Fibroblast of lung (primary cell): ENCODE measurements at regions not wholly inside any gene's neighbourhood (a gene's known extent, or its start where the extent isn't known, plus 50 kb on each side); places are given as distances from the start of the nearest gene placed in this dataset.

Experiments used
- DNase-seq, 2 donors: peaks; one replicate each; pipeline versions ENCODE4 v3.0.0 to v3.0.0-alpha.2; 2010; ENCODE audit warnings: low read depth in 2 of 2
- H2AFZ ChIP-seq: 2 replicates; pipeline ENCODE4 v1.5.1; 2012; ENCODE audit warnings: low read length, control low read depth, inconsistent platforms
- H3K27ac ChIP-seq: 2 replicates; pipeline ENCODE4 v1.5.1; 2011; ENCODE audit warnings: low read length, control low read depth; ENCODE audit not compliant: insufficient read depth
- H3K27me3 ChIP-seq: 2 replicates; pipeline ENCODE4 v1.5.1; 2011; ENCODE audit warnings: mild to moderate bottlenecking, low read length; ENCODE audit not compliant: control insufficient read depth, insufficient read depth
- H3K36me3 ChIP-seq: 2 replicates; pipeline ENCODE4 v1.5.1; 2011; ENCODE audit warnings: low read length; ENCODE audit not compliant: control insufficient read depth, insufficient read depth
- H3K4me1 ChIP-seq: 2 replicates; pipeline ENCODE4 v1.5.1; 2011; ENCODE audit warnings: low read length; ENCODE audit not compliant: control insufficient read depth, insufficient read depth; ENCODE audit errors: extremely low read depth
- H3K4me2 ChIP-seq: 2 replicates; pipeline ENCODE4 v1.5.1; 2011; ENCODE audit warnings: low read length, control low read depth; ENCODE audit not compliant: insufficient read depth; ENCODE audit errors: extremely low read depth
- H3K4me3 ChIP-seq, 4 experiments: fragments of 200-600 bp in 1 of 4; sonication (generic) in 1 of 4; replicated peaks in 1 of 4; 2 replicates each; pipeline ENCODE4 v1.5.1; 2011 to 2016; ENCODE audit warnings: low read length in 4 of 4, low read depth in 3 of 4, mild to moderate bottlenecking in 3 of 4, control low read depth in 2 of 4, inconsistent platforms in 1 of 4, mixed read lengths in 1 of 4; ENCODE audit not compliant: insufficient read depth in 1 of 4; ENCODE audit errors: control extremely low read depth in 1 of 4
- H3K79me2 ChIP-seq: 2 replicates; pipeline ENCODE4 v1.5.1; 2012; ENCODE audit warnings: mild to moderate bottlenecking, low read length, inconsistent platforms; ENCODE audit not compliant: control insufficient read depth, insufficient read depth
- H3K9ac ChIP-seq: 2 replicates; pipeline ENCODE4 v1.5.1; 2011; ENCODE audit warnings: mild to moderate bottlenecking, low read length, control low read depth; ENCODE audit not compliant: insufficient read depth
- H3K9me3 ChIP-seq: 2 replicates; pipeline ENCODE4 v1.5.1; 2012; ENCODE audit warnings: low read depth, low read length; ENCODE audit not compliant: control insufficient read depth, insufficient read depth
- H4K20me1 ChIP-seq: 2 replicates; pipeline ENCODE4 v1.5.1; 2011; ENCODE audit warnings: low read length; ENCODE audit not compliant: control insufficient read depth, insufficient read depth; ENCODE audit errors: extremely low read depth
- EZH2 ChIP-seq: IDR thresholded peaks from 2 replicates; pipeline ENCODE4 v1.5.1; 2012; ENCODE audit warnings: low read length, control low read depth, mild to moderate bottlenecking; ENCODE audit errors: missing control alignments
- TF ChIP-seq, protein P1 (sequence below), 2 donors: IDR thresholded peaks in 1 of 2; conservative IDR thresholded peaks in 1 of 2; 1 replicate in 1 of 2; 2 replicates in 1 of 2; pipeline ENCODE4 v1.5.1; 2011 to 2012; ENCODE audit warnings: low read length in 2 of 2, control low read depth in 1 of 2, inconsistent platforms in 1 of 2, low read depth in 1 of 2, mild to moderate bottlenecking in 1 of 2

DNA sequence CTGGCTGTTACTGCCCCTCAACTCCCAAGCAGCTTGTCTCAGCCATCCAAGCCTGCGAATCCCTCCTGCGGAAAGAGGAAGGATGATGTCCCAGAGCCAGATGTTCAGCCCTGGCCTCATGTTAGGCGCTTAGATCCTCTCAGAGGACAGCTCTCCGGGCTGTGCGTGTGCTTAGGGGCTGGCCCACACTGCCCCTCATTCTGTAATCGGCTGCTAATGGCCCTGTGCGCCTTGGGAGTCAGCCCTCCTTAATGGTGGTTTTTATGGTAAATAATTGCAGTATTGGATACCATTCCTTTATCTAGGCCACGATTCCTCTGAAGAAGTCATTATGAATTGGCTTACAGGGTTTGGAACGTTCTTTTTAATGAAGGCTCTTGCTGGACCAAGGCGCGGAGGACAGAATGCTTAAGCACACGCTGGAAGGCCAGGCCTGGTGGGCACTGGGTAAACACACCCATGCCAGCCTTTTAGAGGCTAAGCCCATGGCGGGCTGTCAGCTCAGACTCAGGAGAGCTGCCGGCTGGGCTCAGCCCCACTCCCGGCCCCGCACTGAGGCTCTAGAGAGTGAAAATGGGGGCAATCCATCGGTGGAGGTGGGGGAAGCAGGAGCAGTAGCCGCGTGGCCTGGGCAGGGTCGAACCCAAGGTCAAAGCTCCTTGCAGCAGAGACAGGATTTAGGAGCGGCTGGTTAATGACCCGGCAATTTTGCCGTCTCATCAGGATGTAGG lies 1157.5 kb downstream of the BRD1 start:
- Histone ChIP-seq H3K27ac (no peak overlapping the region), H3K79me2 (no peaks in the 10 kb centered on the region), H3K27me3 (no peaks in the 10 kb centered on the region), H4K20me1 (no peaks in the 10 kb centered on the region), H3K4me3 (no peak overlapping the region), H2AFZ (no peak overlapping the region), H3K4me2 (no peak overlapping the region), H3K9ac (no peak overlapping the region), H3K36me3 (no peaks in the 10 kb centered on the region), H3K4me1 (no peaks in the 10 kb centered on the region), H3K9me3 (no peaks in the 10 kb centered on the region)
- DNase-seq = no peak
- TF ChIP-seq, protein P1, sequence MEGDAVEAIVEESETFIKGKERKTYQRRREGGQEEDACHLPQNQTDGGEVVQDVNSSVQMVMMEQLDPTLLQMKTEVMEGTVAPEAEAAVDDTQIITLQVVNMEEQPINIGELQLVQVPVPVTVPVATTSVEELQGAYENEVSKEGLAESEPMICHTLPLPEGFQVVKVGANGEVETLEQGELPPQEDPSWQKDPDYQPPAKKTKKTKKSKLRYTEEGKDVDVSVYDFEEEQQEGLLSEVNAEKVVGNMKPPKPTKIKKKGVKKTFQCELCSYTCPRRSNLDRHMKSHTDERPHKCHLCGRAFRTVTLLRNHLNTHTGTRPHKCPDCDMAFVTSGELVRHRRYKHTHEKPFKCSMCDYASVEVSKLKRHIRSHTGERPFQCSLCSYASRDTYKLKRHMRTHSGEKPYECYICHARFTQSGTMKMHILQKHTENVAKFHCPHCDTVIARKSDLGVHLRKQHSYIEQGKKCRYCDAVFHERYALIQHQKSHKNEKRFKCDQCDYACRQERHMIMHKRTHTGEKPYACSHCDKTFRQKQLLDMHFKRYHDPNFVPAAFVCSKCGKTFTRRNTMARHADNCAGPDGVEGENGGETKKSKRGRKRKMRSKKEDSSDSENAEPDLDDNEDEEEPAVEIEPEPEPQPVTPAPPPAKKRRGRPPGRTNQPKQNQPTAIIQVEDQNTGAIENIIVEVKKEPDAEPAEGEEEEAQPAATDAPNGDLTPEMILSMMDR (conservative IDR thresholded peaks at IDR 0.05 in 1 of 2, IDR thresholded peaks at IDR 0.05 in 1 of 2; ENCODE audit: low read depth in 1 of 2, low read length in 2 of 2) = no peak
- TF ChIP-seq EZH2 = no peak

DNA sequence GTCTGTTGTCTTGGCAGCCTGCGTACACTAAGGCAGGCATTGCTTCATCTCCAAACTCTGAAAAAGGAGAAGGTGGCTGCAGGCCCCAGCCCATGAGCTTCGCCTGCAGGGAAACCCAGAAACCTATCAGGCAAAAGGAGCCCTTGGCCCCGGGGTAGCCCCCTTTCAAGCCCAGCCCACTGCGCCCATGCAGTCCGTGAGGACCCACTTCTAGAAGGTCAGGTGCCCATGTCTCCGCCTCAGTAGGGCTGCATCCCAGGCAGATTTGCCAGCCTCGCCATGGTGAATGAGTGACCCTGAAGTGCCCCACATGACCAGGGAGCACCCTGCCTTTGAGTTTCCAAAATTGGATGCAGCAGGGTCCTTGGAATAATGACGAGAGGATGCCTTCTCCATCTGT lies 1158.4 kb downstream of the BRD1 start:
- Histone ChIP-seq H3K4me1 (no peaks in the 10 kb centered on the region), H3K9me3 (no peaks in the 10 kb centered on the region), H3K79me2 (no peaks in the 10 kb centered on the region), H3K27ac (no peak overlapping the region), H4K20me1 (no peaks in the 10 kb centered on the region), H3K36me3 (no peaks in the 10 kb centered on the region), H3K9ac (no peak overlapping the region), H3K4me2 (no peak overlapping the region), H2AFZ (no peak overlapping the region), H3K27me3 (no peaks in the 10 kb centered on the region), H3K4me3 (no peak overlapping the region)
- TF ChIP-seq, protein P1 (conservative IDR thresholded peaks at IDR 0.05 in 1 of 2, IDR thresholded peaks at IDR 0.05 in 1 of 2; ENCODE audit: low read depth in 1 of 2, low read length in 2 of 2) = no peak
- no peak for TF ChIP-seq EZH2
- DNase-seq = no peak

DNA sequence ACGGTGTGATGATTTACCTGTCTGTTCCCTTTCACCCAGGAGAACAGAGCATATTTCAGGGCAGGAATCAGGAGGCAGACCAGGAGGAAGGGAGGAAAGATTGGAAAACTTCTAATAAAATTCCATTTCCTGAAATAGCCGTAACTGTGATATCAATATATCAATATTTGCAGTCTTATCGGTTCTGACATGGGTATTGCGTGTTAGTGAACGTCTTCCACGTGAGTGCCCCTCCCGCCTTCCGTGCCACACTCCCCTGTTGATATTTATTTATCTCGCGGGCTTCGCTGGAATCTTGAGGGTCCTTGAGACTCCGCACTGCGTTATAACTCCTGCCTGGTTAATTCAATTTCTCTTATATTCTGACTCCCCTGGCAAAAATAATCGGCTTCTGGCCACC lies 1160.4 kb downstream of the BRD1 start:
- no peaks in the 10 kb centered on the region for H3K9me3 ChIP-seq
- H3K4me2 ChIP-seq = no peak overlapping the region
- no peak overlapping the region for H3K4me3 ChIP-seq
- no peak overlapping the region for H2AFZ ChIP-seq
- DNase-seq = no peak
- H3K27me3 ChIP-seq = no peaks in the 10 kb centered on the region
- no peak for TF ChIP-seq EZH2
- TF ChIP-seq, protein P1 (conservative IDR thresholded peaks at IDR 0.05 in 1 of 2, IDR thresholded peaks at IDR 0.05 in 1 of 2; ENCODE audit: low read depth in 1 of 2, low read length in 2 of 2) = no peak
- no peaks in the 10 kb centered on the region for H3K79me2 ChIP-seq
- H3K27ac ChIP-seq = no peak overlapping the region
- no peaks in the 10 kb centered on the region for H3K4me1 ChIP-seq
- no peaks in the 10 kb centered on the region for H4K20me1 ChIP-seq
- H3K9ac ChIP-seq = no peak overlapping the region
- no peaks in the 10 kb centered on the region for H3K36me3 ChIP-seq
